SK-N-SH (cell line): ENCODE measurements at regions not wholly inside any gene's neighbourhood (a gene's known extent, or its start where the extent isn't known, plus 50 kb on each side); places are given as distances from the start of the nearest gene placed in this dataset.

Source experiments
- CTCF ChIA-PET: fragments of 300-600, 350-600 bp; formaldehyde crosslinking; extraction: SDS; loops from one replicate; lab custom pipeline; 2021; lab: Yijun Ruan, JAX
- POLR2A ChIA-PET: fragments of 350-600 bp; sonication (Branson Sonifier 250); formaldehyde crosslinking; extraction: SDS; loops from one replicate; lab custom pipeline; 2020; ENCODE audit warnings: antibody characterized with exemption, inconsistent platforms; lab: Yijun Ruan, JAX
- DNase-seq: peaks from one replicate; pipeline ENCODE4 v3.0.0; 2012
- H2AFZ ChIP-seq: fragments of 200-600 bp; sonication (generic); 2 replicates; pipeline ENCODE4 v1.8.1; 2016; ENCODE audit warnings: antibody characterized with exemption, mild to moderate bottlenecking, low read depth
- H3F3A ChIP-seq: fragments of 200-600 bp; sonication (generic); replicated peaks from 2 replicates; pipeline ENCODE3; 2016; ENCODE audit warnings: antibody characterized with exemption, mild to moderate bottlenecking; ENCODE audit not compliant: insufficient read depth
- H3K27ac ChIP-seq, 2 experiments: fragments of 200-500 bp in 1 of 2; fragments of 200-600 bp in 1 of 2; sonication (Bioruptor generic) in 1 of 2; sonication (generic), shearing (Covaris generic) in 1 of 2; 2 replicates each; pipeline versions ENCODE4 v1.5.1 to v1.6.1; 2014 to 2016; ENCODE audit warnings: low read depth in 2 of 2, inconsistent platforms in 1 of 2, low read length in 1 of 2, mild to moderate bottlenecking in 1 of 2, mixed read lengths in 1 of 2
- H3K27me3 ChIP-seq: fragments of 200-600 bp; sonication (generic), shearing (Covaris generic); 2 replicates; pipeline ENCODE4 v1.6.1; 2016; ENCODE audit warnings: mixed run types; ENCODE audit not compliant: insufficient read depth
- H3K36me3 ChIP-seq, 2 experiments: fragments of 200-500 bp in 1 of 2; fragments of 200-600 bp in 1 of 2; sonication (Bioruptor generic) in 1 of 2; sonication (generic) in 1 of 2; replicated peaks in 1 of 2; 2 replicates each; pipeline versions ENCODE3 to v1.5.1; 2014 to 2016; ENCODE audit warnings: low read length in 1 of 2, mild to moderate bottlenecking in 1 of 2; ENCODE audit not compliant: insufficient read depth in 2 of 2, control insufficient read depth in 1 of 2
- H3K4me1 ChIP-seq, 2 experiments: fragments of 200-500 bp in 1 of 2; fragments of 200-600 bp in 1 of 2; sonication (Bioruptor generic) in 1 of 2; sonication (generic), shearing (Covaris generic) in 1 of 2; 2 replicates each; pipeline versions ENCODE4 v1.5.1 to v1.6.1; 2014 to 2016; ENCODE audit warnings: low read depth in 1 of 2, low read length in 1 of 2, mixed run types in 1 of 2; ENCODE audit not compliant: insufficient read depth in 2 of 2, control insufficient read depth in 1 of 2
- H3K4me2 ChIP-seq: fragments of 200-600 bp; sonication (generic), shearing (Covaris generic); 2 replicates; pipeline ENCODE4 v1.6.1; 2017; ENCODE audit warnings: mixed run types
- H3K4me3 ChIP-seq, 2 experiments: fragments of 200-500 bp in 1 of 2; fragments of 200-600 bp in 1 of 2; sonication (Bioruptor generic) in 1 of 2; sonication (generic), shearing (Covaris generic) in 1 of 2; 2 replicates each; pipeline versions ENCODE4 v1.5.1 to v1.8.1; 2014 to 2016; ENCODE audit warnings: low read depth in 2 of 2, inconsistent platforms in 1 of 2, low read length in 1 of 2, mild to moderate bottlenecking in 1 of 2, mixed read lengths in 1 of 2, moderate library complexity in 1 of 2
- H3K79me2 ChIP-seq: fragments of 200-600 bp; sonication (generic); 2 replicates; pipeline ENCODE4 v1.8.1; 2017; ENCODE audit warnings: mild to moderate bottlenecking; ENCODE audit not compliant: insufficient read depth
- H3K9ac ChIP-seq: fragments of 200-600 bp; sonication (generic); 2 replicates; pipeline ENCODE4 v1.6.1; 2017; ENCODE audit warnings: mixed run types
- H3K9me2 ChIP-seq: fragments of 200-600 bp; sonication (generic); 2 replicates; pipeline ENCODE4 v1.6.1; 2017; ENCODE audit warnings: mixed run types
- H3K9me3 ChIP-seq: fragments of 200-600 bp; sonication (generic); 2 replicates; pipeline ENCODE4 v1.6.1; 2017; ENCODE audit warnings: mixed run types, mild to moderate bottlenecking, moderate library complexity
- H4K20me1 ChIP-seq: fragments of 200-600 bp; sonication (generic); 2 replicates; pipeline ENCODE4 v1.6.1; 2017; ENCODE audit warnings: mild to moderate bottlenecking, mixed run types; ENCODE audit not compliant: insufficient read depth
- CHD2 ChIP-seq: fragments of 150-350 bp; IDR thresholded peaks from 2 replicates; pipeline ENCODE4 v1.6.1; 2018; ENCODE audit warnings: low read length; ENCODE audit not compliant: partially characterized antibody
- CTCF ChIP-seq: fragments of 200-600 bp; sonication (generic); IDR thresholded peaks from 2 replicates; pipeline ENCODE4 v1.6.1; 2017; ENCODE audit warnings: antibody characterized with exemption, mild to moderate bottlenecking, moderate library complexity
- ELF1 ChIP-seq: IDR thresholded peaks from 2 replicates; pipeline ENCODE4 v1.4.0; 2012
- GATA2 ChIP-seq: sonication (generic); formaldehyde crosslinking; IDR thresholded peaks from 2 replicates; pipeline ENCODE4 v1.5.0; 2020; ENCODE audit warnings: mild to moderate bottlenecking, missing genetic modification reagents
- JUND ChIP-seq: IDR thresholded peaks from 2 replicates; pipeline ENCODE4 v1.4.0; 2012
- MEF2A ChIP-seq: IDR thresholded peaks from 2 replicates; pipeline ENCODE4 v1.4.0; 2012; ENCODE audit warnings: low read depth, borderline replicate concordance
- MXI1 ChIP-seq: IDR thresholded peaks from 2 replicates; pipeline ENCODE4 v1.6.1; 2012; ENCODE audit warnings: mild to moderate bottlenecking, low read depth, low read length, improper control_type of control experiment
- NFIC ChIP-seq: IDR thresholded peaks from 2 replicates; pipeline ENCODE4 v1.4.0; 2012; ENCODE audit warnings: borderline replicate concordance
- PBX3 ChIP-seq: IDR thresholded peaks from 2 replicates; pipeline ENCODE4; 2012
- POLR2AphosphoS5 ChIP-seq: IDR thresholded peaks from 2 replicates; pipeline ENCODE4 v1.6.1; 2012; ENCODE audit warnings: low read depth, low read length
- RCOR1 ChIP-seq: fragments of 150-350 bp; IDR thresholded peaks from 2 replicates; pipeline ENCODE4 v1.6.1; 2017; ENCODE audit warnings: antibody characterized with exemption, low read length
- RXRA ChIP-seq: IDR thresholded peaks from 2 replicates; pipeline ENCODE4 v1.4.0; 2012; ENCODE audit warnings: low read depth, mild to moderate bottlenecking, borderline replicate concordance
- SMC3 ChIP-seq: IDR thresholded peaks from 2 replicates; pipeline ENCODE4 v1.6.1; 2012; ENCODE audit warnings: low read depth, low read length, improper control_type of control experiment
- TAF1 ChIP-seq: IDR thresholded peaks from 2 replicates; pipeline ENCODE4 v1.6.1; 2012; ENCODE audit warnings: low read depth, mild to moderate bottlenecking, low read length, moderate library complexity, borderline replicate concordance
- TCF12 ChIP-seq: IDR thresholded peaks from 2 replicates; pipeline ENCODE4 v1.4.0; 2012
- USF1 ChIP-seq: IDR thresholded peaks from 2 replicates; pipeline ENCODE4 v1.4.0; 2012; ENCODE audit warnings: low read depth, borderline replicate concordance
- ZBTB33 ChIP-seq: IDR thresholded peaks from 2 replicates; pipeline ENCODE4 v1.4.0; 2012; ENCODE audit warnings: low read depth, borderline replicate concordance
- WGBS: methylation state at CpG from one replicate; pipeline ENCODE4 v1.1.6; 2017; ENCODE audit warnings: low lambda C conversion rate; 5-methylcytosine and 5-hydroxymethylcytosine counted together

GRCh38 chr7:86431761-86432160 is 211.9 kb upstream of the GRM3 start:
- WGBS, result under 1% methylated on average over 4 of the region's 4 CpGs
- no peaks in the 10 kb centered on the region for H3K36me3 ChIP-seq
- H3K4me3 ChIP-seq, result no peak overlapping the region
- H4K20me1 ChIP-seq, result no peaks in the 10 kb centered on the region
- H3K9me3 ChIP-seq, result no peaks in the 10 kb centered on the region
- POLR2A ChIA-PET, result no interaction called here
- TF ChIP-seq PBX3 (no peak), NFIC (no peak), TCF12 (no peak), JUND (no peak), CHD2 (no peak), ZBTB33 (no peak), RXRA (no peak), GATA2 (CRISPR knock-in tag) (no peak), MEF2A (no peak), POLR2AphosphoS5 (no peak), MXI1 (no peak), ELF1 (no peak), SMC3 (no peak), CTCF (no peak), USF1 (no peak), TAF1 (no peak), RCOR1 (no peak)
- TF ChIP-seq, all 33 proteins: peak for 0
- Histone ChIP-seq H3K4me2 (no peak overlapping the region), H3K27ac (no peak overlapping the region), H3K79me2 (no peaks in the 10 kb centered on the region), H3F3A (no peaks in the 10 kb centered on the region), H3K27me3 (no peaks in the 10 kb centered on the region; the same call in 1 of the 2 replicates), H2AFZ (no peak overlapping the region), H3K9ac (no peak overlapping the region), H3K4me1 (no peaks in the 10 kb centered on the region), H3K9me2 (no peaks in the 10 kb centered on the region)
- CTCF ChIA-PET, result interaction anchor here (0.9 to 1.6 kb wide), 2 partner anchors 38 to 157 kb away, joined by 3 to 4 read pairs; no protein-coding TSS in a partner anchor
- no peak for DNase-seq
